ENCODE measurements at regions not wholly inside any gene's neighbourhood (a gene's known extent, or its start where the extent isn't known, plus 50 kb on each side); places are given as distances from the start of the nearest gene placed in this dataset.
"Not testable (repeated sequence)": the region's sequence is repeated elsewhere in the genome, so short reads cannot be mapped to it uniquely, and the experiment has no call there.

DNA sequence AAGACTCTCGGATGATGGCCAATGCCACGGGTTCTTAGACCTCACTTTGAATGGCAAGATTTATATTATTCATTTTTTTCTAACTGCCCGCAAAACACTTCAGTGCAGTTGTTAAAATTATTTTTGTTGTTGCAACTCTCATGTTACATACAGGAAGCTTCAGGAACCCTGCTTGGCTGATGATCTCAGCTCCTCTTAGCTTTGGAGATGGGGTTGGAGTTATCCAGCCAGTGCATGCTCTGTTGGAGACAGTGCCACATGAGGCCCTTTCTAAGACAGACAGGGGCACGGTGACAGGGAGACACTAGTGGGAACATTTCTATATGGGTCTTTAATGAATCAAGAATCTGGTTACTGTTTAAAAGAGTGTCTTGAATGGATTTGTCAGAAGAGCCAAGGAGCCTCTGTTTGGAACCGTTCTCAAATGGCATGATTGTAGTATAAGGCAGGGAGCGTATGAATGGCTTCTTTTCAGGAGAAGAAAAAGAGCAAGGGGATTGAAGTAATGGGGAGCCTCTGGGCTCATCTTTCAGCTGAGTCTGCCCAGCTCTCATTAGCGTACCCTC lies 61.9 kb upstream of the ENPP6 start:
- Histone ChIP-seq H3K27me3 (no peaks in the 10 kb centered on the region), H3K4me3 (no peak overlapping the region), H3K36me3 (no peaks in the 10 kb centered on the region), H3K27ac (no peak overlapping the region), H3K9me3 (replicated peaks) (no peaks in the 10 kb centered on the region), H3K4me1 (no peaks in the 10 kb centered on the region)
- DNase-seq = no peak

DNA sequence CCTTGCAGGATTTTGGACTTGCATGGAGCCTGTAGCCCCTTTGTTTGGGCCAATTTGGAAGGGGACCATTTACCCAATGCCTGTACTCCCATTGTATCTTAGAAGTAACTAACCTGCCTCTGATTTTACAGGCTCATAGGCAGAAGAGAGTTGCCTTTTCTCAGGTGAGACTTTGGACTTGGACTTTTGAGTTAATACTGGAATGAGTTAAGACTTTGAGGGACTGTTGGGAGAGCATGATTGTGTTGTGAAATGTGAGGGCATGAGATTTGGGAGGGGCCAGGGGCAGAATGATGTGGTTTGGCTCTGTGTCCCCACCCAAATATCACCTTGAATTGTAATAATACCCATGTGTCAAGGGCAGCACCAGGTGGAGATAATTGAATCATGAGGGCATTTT lies 60.1 kb upstream of the ENPP6 start:
- DNase-seq; H3K4me1 ChIP-seq; H3K36me3 ChIP-seq; H3K4me3 ChIP-seq; H3K27ac ChIP-seq; H3K27me3 ChIP-seq; H3K9me3 ChIP-seq (replicated peaks): not testable (repeated sequence)

DNA sequence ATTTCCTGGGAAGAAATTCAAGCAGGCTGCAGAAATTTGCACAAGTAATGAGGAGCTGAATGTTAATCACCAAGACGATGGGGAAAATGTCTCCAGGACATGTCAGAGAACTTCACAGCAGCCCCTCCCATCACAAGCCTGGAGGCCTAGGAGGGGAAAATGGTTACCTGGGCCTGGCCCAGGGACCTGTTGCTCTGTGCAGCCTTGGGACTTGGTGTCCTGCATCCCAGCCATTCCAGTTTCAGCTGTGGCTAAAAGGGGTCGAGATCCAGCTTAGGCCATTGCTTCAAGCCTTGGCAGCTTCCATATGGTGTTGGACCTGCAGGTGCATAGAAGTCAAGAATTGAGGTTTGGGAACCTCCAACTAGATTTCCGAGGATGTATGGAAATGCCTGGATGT lies 59.3 kb upstream of the ENPP6 start:
- not testable (repeated sequence) for H3K36me3 ChIP-seq; H3K27me3 ChIP-seq; H3K4me1 ChIP-seq; H3K4me3 ChIP-seq; DNase-seq; H3K27ac ChIP-seq; H3K9me3 ChIP-seq (replicated peaks)

DNA sequence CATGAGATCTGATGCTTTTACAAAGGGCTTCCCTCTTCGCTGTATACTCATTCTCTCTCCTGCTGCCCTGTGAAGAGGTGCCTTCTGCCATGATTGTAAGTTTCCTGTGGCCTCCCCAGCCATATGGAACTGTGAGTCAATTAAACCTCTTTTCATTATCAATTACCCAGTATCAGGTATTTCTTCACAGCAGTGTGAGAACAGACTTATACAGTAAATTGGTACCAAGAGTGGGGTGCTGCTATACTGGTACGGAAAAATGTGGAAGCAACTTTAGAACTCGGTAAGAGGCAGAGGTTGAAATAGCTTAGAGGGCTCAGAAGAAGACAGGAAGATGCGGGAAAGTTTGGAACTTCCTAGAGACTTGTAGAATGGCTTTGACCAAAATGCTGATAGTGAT lies 58.7 kb upstream of the ENPP6 start:
- DNase-seq; H3K9me3 ChIP-seq (replicated peaks); H3K4me1 ChIP-seq; H3K4me3 ChIP-seq; H3K27ac ChIP-seq; H3K27me3 ChIP-seq; H3K36me3 ChIP-seq: not testable (repeated sequence)

DNA sequence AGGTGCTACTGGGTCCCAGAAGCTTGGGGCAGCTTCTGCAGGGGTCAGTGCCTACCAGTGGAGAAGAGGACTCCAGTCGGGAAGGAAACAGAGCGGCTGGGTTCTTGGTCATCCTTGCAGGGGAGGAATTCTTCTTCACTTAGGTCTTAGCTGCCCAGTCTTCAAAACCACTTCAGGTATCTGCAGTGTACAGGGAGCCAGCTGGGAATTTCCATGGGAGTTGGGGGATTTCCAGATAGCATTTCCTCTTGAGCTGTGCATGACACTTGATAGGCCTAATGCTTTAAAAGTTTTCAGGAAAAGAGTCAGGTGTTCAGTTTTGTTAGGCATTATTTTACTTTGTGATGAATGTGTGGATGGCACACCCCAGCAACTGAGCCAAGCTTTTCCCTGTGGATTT lies 58.1 kb upstream of the ENPP6 start:
- DNase-seq = no peak
- Histone ChIP-seq H3K9me3 (replicated peaks) (no peaks in the 10 kb centered on the region), H3K4me3 (no peak overlapping the region)

DNA sequence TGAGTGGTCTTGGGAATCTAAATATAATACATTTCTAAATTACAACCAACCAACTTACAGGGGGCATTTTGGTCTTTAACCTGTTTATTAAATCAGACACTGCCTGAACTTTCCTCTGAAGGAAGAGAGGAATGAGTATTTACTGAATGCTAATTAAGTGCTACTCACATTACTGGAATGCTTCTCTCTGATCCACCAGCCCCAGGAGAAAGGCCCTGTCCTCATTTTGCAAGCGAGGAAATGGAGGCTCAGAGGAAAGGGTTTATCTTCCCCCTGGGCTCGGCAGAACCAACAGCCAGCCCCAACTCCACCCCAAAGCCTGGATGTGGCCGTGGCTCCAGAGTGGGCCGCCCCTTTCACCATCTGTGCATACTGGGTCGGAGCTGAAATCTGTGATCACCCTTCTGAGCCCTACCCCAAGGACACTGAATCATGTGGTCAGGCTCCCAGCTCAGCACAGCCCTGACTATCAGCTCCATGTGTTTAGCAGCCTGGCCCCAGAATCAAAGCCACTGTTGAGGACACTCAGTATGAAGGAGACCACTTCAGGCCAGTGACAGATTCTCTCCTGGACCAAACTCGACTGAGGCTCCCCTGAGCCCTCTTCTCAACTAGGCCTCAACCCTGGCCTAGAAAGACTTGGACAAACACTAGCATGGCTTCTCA lies 56.7 kb upstream of the ENPP6 start:
- no peaks in the 10 kb centered on the region for H3K4me1 ChIP-seq
- no peak overlapping the region for H3K4me3 ChIP-seq
- no peaks in the 10 kb centered on the region for H3K9me3 ChIP-seq (replicated peaks)
- no peaks in the 10 kb centered on the region for H3K27me3 ChIP-seq
- H3K27ac ChIP-seq = no peak overlapping the region
- DNase-seq = no peak
- no peaks in the 10 kb centered on the region for H3K36me3 ChIP-seq

More for the DNA sequence above, 58.1 kb upstream of the ENPP6 start:
- Histone ChIP-seq H3K27me3 (no peaks in the 10 kb centered on the region), H3K27ac (no peak overlapping the region), H3K36me3 (no peaks in the 10 kb centered on the region), H3K4me1 (no peaks in the 10 kb centered on the region)

DNA sequence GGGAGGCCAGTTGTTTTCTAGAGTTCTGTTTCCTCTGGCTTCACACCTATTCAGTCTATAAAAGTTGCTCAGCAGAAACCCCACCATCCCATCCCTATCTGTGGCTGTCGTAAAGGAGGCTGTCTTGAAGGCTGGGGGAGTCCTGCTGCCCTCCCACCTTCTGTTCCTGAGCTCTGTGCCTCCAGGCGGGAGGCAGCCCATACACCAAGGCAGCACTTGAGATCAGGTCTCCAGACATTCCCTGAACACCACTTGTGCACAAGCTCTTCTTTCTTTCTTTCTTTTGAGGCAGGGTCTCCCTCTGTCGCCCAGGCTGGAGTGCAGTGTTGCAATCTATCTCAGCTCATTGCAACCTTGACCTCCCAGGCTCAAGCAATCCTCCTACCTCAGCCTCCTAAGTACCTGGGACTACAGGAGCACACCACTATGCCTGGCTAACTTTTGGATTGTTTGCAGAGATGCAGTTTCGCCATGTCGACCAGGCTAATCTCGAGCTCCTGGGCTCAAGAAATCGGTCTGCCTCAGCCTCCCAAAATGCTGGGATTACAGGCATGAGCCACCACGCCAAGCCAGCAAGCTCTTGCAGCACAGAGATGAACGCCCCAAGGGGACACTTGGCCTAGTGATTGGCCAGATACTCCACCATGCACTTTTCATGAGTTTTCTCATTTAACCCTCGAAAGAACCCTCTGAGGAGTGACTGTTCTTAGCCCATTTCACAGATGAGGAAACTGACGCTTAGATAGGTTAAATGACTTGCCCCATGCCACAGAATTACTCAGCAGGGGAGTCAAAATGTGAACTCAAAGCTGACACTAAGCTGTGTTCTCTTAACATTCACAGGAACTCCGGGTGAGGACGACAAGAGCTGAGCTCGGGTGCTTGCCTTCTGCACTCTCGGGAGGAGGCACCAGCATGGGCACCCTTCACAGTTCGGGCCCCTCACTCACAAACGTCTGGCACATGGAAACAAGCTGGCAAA lies 55.8 kb upstream of the ENPP6 start:
- H3K4me3 ChIP-seq = no peak overlapping the region
- no peak overlapping the region for H3K27ac ChIP-seq
- no peaks in the 10 kb centered on the region for H3K27me3 ChIP-seq
- H3K36me3 ChIP-seq = no peaks in the 10 kb centered on the region
- DNase-seq = no peak
- no peaks in the 10 kb centered on the region for H3K4me1 ChIP-seq
- no peaks in the 10 kb centered on the region for H3K9me3 ChIP-seq (replicated peaks)

DNA sequence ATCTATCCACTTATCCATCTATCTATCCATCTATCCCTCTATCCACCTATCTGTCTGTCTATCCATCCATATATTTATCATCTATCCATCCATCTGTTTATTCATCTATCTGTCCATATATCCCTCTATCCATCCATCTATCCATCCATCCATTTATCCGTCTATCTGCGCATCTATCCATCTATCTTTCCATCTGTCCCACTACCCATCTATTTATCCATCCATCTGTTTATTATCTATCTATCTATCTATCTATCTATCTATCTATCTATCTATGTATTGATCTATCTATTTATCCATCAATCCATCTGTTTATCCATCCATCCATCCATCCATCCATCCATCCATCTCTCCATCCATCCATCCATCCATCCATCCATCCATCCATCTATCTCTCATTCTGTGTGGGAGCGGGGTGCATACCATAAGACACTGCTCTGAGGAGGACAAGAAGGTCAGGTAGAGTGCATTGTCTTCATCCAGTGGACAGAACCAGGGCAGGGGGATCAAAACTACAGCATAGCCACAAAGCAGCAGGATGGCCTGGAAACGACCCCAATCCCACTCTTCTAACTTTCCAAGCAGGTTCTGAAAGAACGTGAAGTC lies 53.2 kb upstream of the ENPP6 start:
- Histone ChIP-seq H3K27me3 (no peaks in the 10 kb centered on the region), H3K4me1 (no peaks in the 10 kb centered on the region)

DNA sequence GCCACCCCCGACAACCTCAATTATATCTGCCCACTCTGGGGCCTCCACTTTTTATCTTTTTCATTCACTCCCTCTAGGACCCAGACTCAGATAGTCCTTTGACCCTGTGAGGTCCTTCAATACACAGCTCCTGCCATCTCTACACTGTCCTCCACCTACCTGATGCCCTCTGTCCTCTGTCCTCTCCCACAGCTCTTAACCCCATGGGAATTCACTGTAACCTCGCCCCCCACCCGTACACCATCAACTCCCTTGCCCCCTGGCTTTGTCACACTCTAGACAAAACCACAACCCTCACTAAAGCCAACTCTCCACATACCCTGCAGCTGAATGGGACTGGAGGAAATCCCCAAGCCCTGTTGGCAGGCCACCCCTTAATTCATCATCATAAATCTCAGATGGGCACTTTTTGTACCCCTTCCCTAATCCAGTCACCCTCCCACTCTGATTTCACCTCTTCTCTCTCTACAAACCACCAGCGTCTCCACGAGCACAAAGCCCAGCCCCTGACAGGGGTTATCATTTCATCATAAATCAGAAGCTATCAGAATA lies 52.3 kb upstream of the ENPP6 start:
- Histone ChIP-seq H3K27ac (no peak overlapping the region), H3K4me3 (no peak overlapping the region), H3K9me3 (replicated peaks) (no peaks in the 10 kb centered on the region), H3K27me3 (no peaks in the 10 kb centered on the region), H3K4me1 (no peaks in the 10 kb centered on the region), H3K36me3 (no peaks in the 10 kb centered on the region)
- DNase-seq = no peak

More for the DNA sequence above, 53.2 kb upstream of the ENPP6 start:
- H3K27ac ChIP-seq = no peak overlapping the region
- no peaks in the 10 kb centered on the region for H3K9me3 ChIP-seq (replicated peaks)
- no peaks in the 10 kb centered on the region for H3K36me3 ChIP-seq
- no peak for DNase-seq
- no peak overlapping the region for H3K4me3 ChIP-seq

DNA sequence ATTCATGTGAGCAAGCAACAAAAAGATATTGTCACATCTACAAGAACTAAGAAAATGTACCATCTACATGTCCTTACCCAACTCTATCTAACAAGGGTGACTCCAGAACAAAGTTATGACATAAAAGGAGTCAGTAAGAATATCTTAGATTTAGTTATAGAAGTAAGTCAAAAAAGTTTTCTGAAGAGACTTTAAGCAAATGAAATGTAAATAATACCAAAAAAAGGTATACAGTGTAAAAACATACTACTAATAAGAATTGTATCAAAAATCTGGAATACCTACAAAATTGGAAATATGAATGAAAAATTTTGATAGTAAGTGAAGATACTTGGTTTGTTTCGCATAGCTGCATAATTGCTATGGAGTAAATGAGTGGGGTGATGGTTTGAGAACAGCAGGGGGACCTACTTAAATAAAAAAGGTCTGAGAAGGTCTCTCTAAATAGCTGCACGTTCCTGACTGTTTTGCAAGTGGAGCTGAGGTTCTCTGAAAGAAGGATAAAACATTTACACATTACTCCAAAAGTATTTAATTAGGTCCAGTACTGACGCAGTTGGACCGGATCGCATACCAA lies 51.0 kb upstream of the ENPP6 start:
- no peaks in the 10 kb centered on the region for H3K9me3 ChIP-seq (replicated peaks)
- no peak for DNase-seq
- H3K27ac ChIP-seq = no peak overlapping the region
- H3K27me3 ChIP-seq = no peaks in the 10 kb centered on the region
- H3K4me3 ChIP-seq = no peak overlapping the region
- H3K36me3 ChIP-seq = no peaks in the 10 kb centered on the region
- H3K4me1 ChIP-seq = peaks cover 2% of the 10 kb centered on the region; the same call in 1 of the 2 replicates

DNA sequence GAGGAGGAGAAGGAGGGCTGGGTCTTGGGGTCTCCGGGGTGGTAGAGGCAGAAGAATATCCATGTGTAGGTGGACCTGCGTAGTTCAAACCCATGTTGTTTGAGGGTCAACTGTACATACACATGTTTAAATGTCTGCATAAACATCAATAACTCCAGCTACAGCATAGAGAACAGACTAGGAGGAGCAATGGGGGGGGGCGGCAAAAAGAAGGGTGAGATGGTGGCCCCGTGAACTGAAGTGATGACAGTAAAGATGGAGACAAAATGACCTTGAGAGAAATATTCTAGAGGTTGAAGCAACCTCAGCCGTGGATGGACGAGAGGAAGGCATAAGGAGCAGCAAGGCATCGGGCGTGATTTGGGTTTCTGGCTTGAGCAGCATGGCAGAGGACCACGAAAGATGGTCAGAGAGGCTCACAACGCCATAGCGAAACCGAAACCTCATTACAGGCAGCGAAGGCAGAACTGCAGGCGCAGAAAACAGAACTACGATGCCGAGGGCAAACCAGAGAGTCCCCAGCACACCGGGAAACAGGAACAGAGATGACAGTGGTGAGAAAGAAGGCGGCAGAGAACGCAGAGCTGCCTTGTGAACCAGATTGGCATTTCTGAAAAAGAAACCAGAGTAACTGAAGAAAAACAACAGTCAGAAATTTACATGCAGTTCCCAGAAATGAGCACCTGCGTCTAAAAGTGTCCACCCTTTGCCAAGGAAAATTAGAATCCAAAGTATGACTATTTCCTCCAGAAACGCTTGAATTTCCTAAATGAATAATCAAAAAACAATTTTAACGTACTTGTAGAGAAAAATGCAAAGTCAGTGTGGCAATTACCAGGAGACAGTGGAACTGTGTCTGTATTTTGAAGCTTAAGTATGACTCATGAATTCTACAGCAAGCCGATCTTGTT lies 50.3 kb upstream of the ENPP6 start:
- Histone ChIP-seq H3K27ac (no peak overlapping the region), H3K27me3 (no peaks in the 10 kb centered on the region), H3K36me3 (no peaks in the 10 kb centered on the region), H3K9me3 (replicated peaks) (no peaks in the 10 kb centered on the region), H3K4me1 (peaks cover 2% of the 10 kb centered on the region; the same call in 1 of the 2 replicates), H3K4me3 (no peak overlapping the region)
- no peak for DNase-seq

All from SJCRH30 (cell line).